GM21390 (cell line): ENCODE measurements at regions not wholly inside any gene's neighbourhood (a gene's known extent, or its start where the extent isn't known, plus 50 kb on each side); places are given as distances from the start of the nearest gene placed in this dataset.

Experiments used
- ATAC-seq: cut with Tn5 transposase; IDR thresholded peaks from one replicate; pipeline ENCODE4 v1.9.1; 2021; ENCODE audit not compliant: unreplicated experiment

GRCh38 chr1:110765640-110766335 lies 91.0 kb upstream of the KCNA3 start:
- ATAC-seq, result no peak

DNA sequence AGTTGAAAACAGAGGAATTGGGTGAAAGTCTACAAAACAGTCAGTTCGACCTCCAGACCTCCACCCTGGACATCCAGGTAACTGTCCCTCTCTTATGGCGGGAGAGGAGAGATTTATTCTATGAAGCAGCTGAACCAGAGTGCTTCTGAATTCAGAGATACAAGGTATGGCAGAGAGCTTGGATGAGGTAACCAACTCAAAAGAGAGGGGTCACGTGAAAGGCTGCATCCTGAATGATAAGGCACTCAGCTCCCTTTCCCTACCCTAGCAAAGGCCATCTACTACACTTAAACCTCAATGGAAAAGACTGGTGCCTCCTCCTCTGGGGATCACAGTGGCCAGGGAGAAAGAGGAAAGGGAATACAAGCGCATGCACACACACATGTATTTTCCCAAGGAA lies 88.4 kb upstream of the KCNA3 start:
- no peak for ATAC-seq

DNA sequence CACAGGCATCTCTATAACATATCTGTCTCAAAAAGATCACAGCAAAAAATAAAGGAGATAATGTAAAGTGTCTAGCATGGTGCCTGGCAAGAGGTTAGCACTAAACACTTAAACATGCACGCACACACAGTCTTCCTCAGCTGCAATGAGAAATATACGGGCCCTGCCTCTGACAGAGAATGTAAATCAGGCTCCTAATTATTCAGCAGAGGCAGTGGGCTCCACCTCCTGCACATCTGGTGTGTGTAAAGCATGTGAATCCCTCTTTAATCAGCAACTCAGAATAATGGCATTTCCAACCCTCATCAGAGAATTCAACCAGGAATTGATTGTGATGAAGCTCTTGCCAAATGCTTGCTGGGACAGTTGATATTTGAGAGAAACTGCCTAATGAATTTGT lies 85.6 kb upstream of the KCNA3 start:
- no peak for ATAC-seq

GRCh38 chr1:110756506-110756905 lies 81.8 kb upstream of the KCNA3 start:
- ATAC-seq, result no peak

DNA sequence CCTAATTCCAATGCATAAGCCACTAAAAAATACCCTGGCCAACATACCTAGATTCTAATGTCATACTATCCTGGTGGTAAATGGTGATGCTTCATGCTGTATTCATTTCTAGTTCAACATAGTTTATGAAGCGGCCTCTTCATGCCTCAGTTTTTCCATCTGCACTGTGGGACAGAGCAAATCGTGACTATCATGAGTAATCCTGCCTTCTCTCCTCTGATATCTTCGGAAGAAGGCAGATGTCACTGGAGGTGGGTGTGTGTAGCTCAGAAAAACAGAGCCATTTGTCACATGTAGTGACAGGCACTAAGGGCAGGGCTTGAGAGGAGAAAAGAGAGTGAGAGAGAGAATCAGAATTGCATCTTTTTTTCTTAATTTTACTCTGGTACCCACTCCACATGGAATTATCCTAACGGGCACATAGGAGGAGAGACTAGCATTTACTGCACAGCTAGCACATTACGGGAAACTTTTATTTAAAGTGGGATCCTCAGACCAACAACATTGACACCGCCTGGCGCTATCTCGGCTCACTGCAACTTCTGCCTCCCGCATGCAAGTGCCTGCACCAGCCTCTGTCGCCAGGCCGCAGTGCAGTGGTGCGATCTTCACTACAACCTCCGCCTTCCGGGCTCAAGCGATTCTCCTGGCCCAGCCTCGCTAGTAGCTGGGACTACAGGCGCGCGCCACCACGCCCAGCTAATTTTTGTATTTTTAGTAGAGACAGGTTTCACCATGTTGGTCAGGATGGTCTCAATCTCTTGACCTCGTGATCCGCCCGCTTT lies 78.4 kb upstream of the KCNA3 start:
- ATAC-seq, result no peak

DNA sequence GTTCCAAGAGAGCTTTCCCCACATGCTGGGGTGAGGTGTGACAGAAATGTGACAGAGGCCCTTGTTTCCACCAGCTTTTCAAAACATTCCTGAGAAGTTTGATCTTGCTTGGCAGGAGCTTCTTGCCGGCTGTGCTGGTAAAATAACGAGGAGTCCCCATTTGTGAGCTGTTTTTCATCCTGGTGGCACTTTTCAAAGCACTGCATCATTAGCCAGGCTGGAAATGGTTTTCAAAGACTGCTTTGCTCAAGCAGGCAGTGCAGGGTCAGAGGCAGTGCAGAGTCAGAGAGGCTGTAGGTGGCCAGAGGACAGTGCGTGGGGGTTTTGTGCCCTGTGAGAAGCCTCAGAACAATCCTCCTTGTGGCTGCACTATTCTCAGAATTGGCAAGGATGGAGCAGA lies 75.8 kb upstream of the KCNA3 start:
- no peak for ATAC-seq

DNA sequence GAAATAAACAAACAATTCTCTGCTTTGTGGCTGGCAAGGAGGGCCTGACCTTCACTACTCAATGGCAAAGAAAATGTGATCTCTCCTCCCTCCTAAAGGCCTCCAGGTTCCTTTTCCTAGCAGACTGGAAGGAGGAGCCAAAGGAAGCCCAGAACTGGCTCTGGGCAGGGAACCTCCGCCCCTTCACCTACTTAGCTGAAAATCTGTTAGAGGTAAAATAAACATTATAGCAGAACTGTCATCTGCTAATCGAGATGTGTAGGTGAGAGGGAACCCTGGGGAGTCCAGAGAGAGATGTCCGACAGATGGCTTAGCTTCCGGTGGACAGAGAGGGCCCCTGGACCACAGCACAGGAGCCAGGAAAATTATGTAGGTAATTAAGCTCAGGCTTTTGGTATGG lies 75.2 kb upstream of the KCNA3 start:
- no peak for ATAC-seq

DNA sequence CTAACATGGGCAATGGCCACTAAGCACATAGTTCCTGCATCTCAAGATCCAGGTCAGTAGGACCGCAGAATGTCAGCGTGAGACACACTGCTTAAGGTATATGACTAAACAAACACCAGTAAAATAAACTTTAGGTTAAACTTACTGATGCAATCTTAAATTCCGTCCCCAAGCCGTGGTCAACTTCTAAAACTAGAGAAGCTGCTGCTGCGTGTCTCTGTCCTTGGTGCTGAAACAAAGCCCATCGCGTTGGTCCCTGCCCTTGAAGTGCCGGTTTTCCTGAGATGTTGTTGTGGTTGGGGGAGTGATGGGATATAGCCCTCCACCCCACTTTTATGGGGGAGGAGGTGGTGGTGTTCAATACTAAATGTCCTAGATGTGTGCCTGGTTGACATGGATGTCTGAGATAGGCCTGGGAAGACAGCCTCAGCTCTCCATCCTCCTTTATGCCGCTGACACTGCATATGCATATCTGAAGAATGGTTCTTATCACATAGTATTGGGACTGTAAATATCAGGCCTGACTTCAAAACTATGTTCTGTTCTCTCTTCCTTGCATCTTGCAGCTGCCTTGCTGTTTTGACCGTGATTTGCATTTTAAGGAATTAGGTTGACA lies 72.0 kb upstream of the KCNA3 start:
- no peak for ATAC-seq

DNA sequence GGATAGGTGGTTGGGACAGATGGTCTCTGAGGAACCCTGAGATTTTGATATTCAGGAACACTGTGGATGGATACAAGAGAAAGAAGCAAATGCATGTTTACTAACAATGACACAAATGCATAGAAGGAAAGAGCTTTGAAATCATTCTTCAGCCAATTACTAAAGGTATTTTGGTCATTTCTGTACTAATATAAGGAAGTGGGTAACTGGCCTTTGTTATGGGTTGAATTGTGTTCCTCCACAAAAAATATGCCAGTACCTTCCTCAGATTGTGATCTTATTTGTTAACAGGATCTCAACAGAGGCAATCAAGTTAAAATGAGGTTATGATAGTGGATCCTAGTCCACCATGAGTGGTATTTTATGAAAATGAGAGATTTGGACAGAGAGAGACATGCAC lies 68.7 kb upstream of the KCNA3 start:
- ATAC-seq, result no peak

DNA sequence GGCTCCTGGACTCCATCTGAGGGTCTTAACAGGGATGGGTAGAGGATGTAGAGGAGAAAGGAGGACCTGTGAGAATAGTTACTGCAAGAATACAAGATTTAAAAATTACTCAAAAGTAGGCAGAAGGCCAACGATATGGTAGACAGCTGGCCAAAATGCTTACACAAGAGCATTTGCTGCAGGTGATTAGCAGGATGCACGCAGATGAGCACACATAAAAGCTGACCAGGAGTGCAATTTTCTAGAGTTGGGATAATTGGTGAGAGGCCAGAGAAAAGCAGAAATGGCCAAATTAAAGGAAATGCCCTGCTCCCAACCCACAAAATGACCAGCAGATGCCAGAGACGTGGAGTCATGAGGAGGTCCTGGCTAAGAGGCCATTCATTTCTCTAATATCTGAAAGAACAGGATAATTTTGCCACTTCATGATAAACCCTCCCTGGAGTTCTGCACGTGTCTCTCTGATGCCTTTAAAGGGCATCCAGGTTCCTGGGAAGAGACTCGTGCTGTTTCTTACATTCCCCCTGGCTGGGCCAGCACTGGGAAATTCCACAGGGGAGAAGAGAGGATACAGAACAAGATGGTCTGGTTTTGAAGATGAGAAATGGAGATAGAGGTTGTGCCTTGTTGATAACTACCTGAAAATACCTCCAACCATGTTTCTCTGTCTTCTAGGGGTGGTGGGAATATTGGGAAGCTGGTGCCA lies 62.3 kb upstream of the KCNA3 start:
- ATAC-seq, result no peak

- no peak for ATAC-seq
Observed at GRCh38 chr1:110734133-110734680, 59.5 kb upstream of the KCNA3 start.

DNA sequence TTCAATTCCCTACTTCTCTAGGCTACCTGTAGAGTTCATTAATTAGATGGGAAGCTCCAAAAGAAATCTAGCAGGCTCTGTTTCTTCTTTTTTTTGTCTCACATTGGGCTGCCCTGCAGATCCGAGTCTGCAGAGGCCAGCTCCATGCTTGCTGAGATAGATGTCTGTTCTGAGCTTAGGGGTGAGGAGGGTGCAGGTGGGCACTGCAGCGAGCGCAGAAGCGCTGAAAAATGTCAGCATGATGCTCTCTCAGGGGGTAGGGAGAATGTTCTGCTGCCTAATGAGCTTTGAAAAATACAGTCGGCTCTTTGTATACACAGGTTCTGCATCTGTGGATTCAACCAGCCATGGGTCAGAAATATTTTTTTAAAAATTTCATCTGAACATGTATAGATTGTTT lies 56.8 kb upstream of the KCNA3 start:
- no peak for ATAC-seq

DNA sequence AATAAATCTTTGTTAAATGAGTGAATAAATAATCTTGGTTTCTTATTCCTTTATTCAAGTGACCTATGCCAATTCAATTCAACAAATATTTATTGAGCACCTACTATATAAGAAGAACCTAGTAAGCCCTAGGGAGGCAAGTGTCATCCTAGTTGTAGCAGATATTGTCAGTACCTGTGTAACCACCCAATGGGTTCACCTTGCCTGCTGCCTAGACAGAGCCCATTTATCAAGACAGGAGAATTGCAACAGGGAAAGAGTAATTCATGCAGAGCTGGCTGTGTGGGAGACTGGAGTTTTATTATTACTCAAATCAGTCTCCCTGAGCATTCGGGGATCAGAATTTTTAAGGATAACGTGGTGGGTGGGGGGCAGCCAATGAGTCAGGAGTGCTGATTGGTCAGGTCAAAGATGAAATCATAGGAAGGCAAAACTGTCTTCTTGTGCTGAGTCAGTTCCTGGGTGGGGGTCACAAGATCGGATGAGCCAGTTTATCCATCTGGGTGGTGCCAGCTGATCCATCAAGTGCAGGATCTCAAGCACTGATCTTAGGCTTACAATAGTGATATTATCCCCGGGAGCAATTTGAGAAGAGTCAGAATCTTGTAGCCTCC lies 53.8 kb upstream of the KCNA3 start:
- no peak for ATAC-seq

DNA sequence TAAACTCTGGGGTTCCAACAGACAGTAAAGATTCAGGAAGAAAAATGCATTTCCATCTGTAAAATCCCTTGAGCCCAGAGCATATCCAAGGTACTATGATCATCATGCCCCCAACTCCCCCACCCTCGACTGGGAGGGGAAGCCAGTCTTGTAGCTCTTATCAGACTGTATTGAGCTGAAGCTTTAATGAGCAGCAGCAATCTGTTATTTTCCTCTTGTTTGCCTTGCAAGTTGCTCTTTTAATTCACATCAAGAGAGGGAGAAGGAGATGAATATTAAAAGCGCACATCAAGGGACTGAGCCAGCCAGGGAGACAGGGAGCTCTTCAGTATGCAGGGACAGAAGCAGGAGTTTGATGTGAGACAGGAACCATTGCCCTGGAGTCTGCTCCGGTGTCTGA lies 52.5 kb upstream of the KCNA3 start:
- no peak for ATAC-seq

GRCh38 chr1:110726755-110727154 lies 52.0 kb upstream of the KCNA3 start:
- peak; percentile 87 for ATAC-seq
